HG02623 (cell line): ENCODE measurements at regions not wholly inside any gene's neighbourhood (a gene's known extent, or its start where the extent isn't known, plus 50 kb on each side); places are given as distances from the start of the nearest gene placed in this dataset.
"Not testable (repeated sequence)": the region's sequence is repeated elsewhere in the genome, so short reads cannot be mapped to it uniquely, and the experiment has no call there.

ENCODE experiments used
- ATAC-seq: cut with Tn5 transposase; IDR thresholded peaks from one replicate; pipeline ENCODE4 v1.9.1; 2021; ENCODE audit warnings: moderate library complexity; ENCODE audit not compliant: unreplicated experiment

DNA sequence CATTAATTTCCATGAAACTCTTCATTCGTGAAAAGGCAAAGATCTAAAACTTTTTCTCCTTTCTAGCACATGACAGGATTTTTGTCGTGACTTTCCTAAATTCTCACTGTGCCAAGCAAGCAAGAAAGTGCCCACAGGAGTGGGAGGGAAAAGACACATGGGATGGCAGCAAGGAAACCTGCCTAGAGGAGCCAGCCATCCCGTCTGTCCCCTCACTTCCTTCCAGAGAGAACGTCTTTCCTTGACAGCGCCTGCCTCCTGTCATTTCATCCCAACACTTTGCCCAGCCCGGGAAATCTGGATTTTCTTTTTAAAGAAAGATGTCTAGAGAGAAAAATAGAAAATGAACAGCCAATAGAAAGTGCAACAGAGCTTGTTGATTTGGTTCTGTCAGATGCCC, 200.6 kb upstream of the PTBP2 start:
- no peak for ATAC-seq

DNA sequence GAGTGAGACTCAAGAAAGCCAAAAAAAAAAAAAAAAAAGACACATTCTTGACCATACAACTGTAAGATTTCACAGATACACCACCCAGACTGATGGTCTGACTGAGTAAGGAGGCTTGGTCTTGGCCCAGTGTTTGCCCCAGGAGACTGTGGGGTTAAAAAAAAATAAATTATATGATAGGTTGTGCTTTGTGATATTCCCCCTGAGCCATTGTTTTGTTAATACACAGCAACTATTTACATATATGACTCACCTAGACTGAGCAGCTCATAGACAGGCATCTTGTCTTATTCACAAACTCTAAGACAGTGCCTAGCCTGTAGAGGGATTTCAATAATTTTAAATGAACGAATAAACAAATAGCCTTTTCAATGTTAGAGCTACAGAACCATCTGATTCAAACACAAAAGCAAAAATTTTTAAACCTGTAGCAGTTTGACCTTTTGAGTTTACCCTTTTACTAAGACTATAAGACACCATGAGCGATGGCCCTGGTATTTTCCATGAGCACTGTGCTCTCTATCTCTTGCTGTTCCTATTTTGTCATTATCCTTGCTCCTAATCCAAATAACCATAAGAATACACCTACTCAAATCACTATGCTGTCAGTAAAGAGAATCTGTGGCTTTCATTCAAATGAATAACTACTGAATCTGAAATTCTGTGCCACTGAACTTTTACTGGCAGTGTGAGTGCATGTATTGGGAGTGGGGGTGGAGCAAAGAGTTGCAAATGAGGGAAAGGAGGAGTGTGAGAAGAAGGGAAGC, 199.4 kb upstream of the PTBP2 start:
- ATAC-seq = no peak

GRCh38 chr1:96522927-96523326, 198.7 kb upstream of the PTBP2 start:
- no peak for ATAC-seq

- no peak for ATAC-seq
These were observed 197.5 kb upstream of the PTBP2 start for GRCh38 chr1:96524100-96524499.

DNA sequence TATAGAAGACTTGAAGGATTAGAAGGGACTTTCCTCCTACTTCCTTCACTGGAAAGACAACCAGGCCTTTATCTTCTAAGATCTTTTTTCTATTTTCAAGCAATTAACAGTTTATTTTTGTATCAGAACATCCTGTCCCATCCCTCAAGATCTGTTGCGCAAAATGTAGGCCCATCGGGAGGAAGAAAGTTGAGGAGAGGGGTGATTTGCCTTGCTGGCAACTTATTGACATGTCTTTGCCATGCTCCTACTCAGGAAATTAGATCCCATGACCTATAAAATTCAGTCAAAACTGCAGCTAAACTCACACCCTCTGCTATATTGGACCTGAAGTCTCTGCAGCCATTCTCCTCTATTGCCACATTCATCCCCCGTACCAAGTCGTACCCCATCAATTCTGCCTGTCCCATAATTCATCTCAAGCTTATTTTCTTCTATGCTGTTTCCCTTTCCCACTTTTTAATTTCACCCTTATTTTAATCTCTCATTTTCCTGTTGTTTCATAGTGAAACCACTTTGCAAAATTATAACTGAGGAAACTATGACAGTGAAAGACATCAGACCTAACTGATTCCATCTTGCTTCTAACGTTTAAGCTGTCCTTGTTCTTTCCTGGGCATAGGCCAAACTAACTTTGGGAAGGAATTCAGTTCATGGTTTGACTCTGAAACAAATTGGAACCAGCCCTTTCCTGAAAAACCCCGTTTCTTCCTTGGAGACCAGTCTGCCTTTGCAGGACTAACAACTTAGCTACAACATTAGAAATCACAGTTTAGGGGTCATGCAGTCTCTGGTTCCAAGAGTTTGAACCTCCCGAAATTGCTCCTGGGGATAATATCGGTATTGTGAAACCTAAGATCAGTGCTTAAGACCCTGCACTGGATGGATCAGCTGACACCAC, 195.7 kb upstream of the PTBP2 start:
- no peak for ATAC-seq

DNA sequence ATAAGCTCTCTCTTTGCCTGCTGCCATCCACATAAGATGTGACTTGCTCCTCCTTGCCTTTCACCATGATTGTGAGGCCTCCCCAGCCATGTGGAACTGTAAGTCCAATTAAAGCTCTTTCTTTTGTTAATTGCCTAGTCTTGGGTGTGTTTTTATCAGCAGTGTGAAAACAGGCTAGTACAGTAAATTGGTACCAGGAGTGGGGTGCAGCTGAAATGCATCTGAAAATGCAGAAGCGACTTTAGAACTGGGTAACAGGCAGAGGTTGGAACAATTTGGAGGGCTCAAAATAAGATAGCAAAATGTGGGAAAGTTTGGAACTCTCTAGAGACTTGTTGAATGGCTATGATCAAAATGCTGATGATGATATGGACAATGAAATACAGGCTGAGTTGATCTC, 192.9 kb upstream of the PTBP2 start:
- not testable (repeated sequence) for ATAC-seq

DNA sequence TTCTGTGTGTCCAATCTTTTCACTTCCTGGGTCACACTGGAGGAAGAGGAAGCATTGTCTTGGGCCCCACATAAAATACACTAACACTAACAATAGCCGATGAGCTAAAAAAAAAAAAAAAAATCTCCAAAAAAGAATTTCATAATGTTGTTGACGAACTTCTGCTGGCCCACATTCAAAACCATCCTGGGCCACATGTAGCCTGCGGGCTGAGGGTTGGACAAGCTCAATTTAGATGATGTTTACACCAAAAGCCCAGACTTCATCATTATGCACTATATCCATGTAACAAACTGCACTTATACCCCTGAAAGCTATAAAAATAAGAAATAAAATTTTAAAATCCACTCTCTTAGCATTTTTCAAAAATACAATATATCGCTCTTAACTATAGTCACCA, 187.8 kb upstream of the PTBP2 start:
- no peak for ATAC-seq

- no peak for ATAC-seq
These were observed 185.0 kb upstream of the PTBP2 start for GRCh38 chr1:96536581-96536980.

- no peak for ATAC-seq
These were observed 183.4 kb upstream of the PTBP2 start for GRCh38 chr1:96538111-96538641.

- no peak for ATAC-seq
These were observed 182.7 kb upstream of the PTBP2 start for GRCh38 chr1:96538883-96539282.

DNA sequence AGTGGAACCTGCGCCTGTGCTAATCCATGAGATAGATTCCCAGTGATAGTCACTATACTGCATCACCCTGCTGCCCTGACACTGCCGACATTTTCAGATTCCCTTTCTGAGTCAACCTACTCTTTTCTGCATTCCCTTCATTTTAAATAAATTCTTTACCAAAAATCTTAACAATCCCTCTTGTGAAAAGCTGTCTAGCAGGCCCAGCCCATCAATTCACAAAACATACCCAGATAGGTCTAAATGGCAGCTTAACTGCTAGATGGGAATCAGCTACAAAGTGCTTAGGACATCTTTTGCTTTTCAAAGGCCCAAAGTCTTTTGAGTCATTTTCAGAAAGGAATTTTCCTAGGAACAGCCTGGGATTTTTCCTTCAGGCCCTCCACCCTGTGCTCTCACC, 180.1 kb upstream of the PTBP2 start:
- ATAC-seq = no peak

- ATAC-seq = no peak
These were observed 177.3 kb upstream of the PTBP2 start for GRCh38 chr1:96544051-96544830.

GRCh38 chr1:96544831-96545221, 176.8 kb upstream of the PTBP2 start:
- ATAC-seq = no peak

GRCh38 chr1:96545935-96546656, 175.5 kb upstream of the PTBP2 start:
- no peak for ATAC-seq

- ATAC-seq = no peak
These were observed 171.5 kb upstream of the PTBP2 start for GRCh38 chr1:96550061-96550460.

GRCh38 chr1:96552451-96552850, 169.1 kb upstream of the PTBP2 start:
- ATAC-seq = no peak

DNA sequence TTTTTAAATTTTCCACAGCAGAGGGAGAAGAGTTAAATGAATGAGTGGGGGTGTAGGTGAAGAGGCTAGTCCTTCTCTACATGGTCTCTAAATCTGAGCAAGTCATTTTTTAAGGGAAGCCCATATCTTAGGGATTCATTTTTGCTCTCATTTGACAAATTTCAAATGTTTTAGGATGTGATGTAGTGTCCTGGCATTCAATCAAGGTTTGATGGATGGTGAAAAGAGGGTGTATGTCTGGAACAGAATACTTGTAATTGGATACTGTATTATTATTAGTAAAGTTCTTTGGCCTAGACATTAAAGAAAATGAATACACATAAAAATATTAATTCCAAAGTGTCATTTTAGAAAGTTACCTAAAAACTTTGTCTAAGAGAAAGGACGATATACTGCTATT, 167.8 kb upstream of the PTBP2 start:
- no peak for ATAC-seq

DNA sequence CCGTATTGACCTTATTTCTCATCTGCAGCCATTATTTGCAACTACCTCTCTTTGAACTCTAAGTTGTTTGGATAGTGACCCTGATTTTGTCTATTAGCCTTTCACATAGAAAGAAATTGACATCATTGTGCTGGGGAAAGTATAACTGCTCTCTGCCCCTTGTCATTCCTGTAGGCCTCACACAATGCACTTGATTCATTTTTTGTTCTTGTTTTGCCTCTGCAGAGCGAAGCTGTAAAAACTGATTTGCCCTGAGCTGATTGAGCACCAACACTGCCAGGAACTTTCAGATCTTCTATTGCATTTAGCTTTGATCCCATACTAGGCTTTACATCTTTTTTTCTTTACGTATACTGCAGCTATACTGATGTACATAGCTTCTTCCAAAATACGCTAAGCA, 167.2 kb upstream of the PTBP2 start:
- ATAC-seq = no peak

GRCh38 chr1:96557336-96557735, 164.2 kb upstream of the PTBP2 start:
- ATAC-seq = no peak

DNA sequence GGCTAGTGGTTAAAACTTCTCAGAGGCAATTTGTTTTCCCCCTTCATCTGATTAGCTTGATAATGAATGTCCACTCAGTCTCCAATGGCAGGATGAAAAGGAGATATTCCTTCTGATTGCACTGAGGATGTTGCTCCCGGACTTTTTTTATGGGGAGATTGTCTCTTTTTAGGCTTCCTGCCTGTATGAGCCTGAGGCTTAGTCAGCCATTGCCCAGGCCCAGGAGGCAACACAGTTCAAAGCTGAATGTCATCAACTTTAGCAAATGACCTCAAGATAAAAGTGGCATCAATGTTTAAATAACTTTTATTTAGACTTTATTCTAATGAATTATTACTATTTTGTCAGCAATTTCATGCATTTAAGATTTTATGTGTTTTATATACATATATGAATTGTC, 162.9 kb upstream of the PTBP2 start:
- ATAC-seq = no peak

- no peak for ATAC-seq
These were observed 162.4 kb upstream of the PTBP2 start for GRCh38 chr1:96559181-96559580.
